Activated effector memory CD4-positive, alpha-beta T cell treated with Interleukin-2 at 50 U/mL for 16 hours (primary cell): ENCODE measurements at regions not wholly inside any gene's neighbourhood (a gene's known extent, or its start where the extent isn't known, plus 50 kb on each side); places are given as distances from the start of the nearest gene placed in this dataset.
"Not testable (repeated sequence)": the region's sequence is repeated elsewhere in the genome, so short reads cannot be mapped to it uniquely, and the experiment has no call there.

Experiments used
- DNase-seq: peaks from one replicate; pipeline ENCODE4 v3.0.0-alpha.2; 2020

DNA sequence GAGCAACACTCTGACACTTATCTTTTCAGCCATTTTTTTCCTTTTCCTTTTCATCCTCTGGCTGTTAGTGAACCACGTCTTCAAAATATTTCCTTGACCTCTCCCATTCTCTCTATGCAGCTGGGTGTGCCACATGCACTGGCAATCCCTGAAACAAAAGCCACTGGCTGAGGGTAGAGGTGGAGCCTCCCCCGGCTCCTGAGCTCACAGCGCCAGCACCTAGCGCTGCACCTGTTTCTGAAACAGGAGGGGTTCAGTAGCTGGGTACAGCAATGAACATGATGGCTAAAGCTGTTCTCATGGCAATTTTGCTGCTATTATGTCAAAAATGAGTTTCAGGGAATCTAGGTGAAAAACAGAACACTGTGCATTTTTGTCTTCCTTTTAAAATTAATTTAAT lies 314.7 kb upstream of the ATP10A start:
- DNase-seq: no peak

DNA sequence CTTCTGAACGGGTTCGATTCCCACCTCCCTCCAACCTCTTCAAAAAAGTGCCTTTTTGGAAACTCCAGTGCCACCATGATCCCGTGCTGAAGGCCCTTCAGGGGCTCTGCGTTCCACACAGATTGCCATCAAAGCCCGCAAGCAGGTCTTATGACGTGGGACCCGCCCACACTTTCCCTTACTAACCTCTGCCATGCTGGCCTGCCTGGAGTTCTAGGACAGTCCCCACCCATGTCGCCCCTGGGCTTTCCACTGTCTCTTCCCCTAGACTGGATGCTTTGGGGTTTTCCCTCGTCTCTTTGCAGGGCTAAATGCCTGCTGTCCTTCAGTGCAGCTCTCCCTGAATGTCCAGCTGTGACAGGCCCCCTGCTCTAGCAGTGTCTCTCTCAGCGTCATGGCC lies 313.7 kb upstream of the ATP10A start:
- DNase-seq: no peak

DNA sequence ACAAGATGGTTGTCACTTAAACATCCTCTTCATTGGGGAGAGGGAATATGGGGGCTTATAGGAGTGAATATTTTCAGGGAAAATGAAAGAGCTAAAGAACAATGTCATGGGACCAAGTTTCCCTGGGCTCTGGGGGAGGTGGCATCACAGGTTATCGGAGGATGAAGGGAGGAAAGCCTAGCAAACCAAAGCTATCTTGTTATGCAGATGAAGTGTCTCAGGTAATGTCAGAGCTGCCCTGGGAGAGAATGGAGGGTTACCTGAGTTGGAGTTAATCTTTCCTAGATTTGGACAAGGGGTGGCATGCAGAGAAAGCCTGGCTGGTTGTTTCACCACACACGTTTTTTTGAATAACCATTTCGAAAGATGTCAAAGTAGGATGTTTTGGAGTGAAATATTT lies 308.1 kb upstream of the ATP10A start:
- DNase-seq: no peak

DNA sequence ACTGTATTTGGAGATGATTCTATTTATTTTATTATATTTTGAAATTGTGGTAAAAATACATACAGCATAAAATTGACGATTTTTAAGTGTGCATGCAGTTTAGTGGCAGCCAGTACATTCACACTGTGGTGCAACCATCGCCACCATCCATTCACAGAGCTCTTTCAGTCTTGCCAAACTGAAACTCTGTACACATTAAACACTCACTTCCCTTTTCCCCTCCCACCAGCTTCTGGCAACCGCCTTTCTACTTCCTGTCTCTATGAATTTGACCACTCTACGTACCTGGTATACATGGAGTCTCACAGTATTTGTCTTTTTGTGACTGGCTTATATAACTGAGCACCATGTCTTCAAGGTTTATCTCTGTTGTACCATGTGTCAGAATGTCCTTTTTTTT lies 303.3 kb upstream of the ATP10A start:
- no peak for DNase-seq

DNA sequence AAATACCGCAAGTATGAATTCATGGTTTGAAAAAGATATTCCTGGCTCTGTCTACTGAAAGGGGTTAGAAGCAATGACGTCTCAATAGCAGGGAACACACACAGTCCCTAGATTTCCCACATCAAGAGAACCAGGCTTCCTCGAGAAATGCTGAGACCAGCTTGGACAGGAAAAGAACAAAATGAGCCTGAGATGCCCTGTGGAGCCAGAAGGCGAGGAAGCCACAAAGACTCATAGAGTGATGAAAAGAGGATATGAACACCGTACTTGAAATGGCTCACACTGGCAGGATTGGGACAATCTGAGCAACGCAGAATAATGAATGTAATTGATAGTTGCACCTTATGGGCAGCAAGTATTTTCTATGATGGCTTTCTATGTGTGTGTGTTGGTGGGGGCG lies 302.4 kb upstream of the ATP10A start:
- no peak for DNase-seq

DNA sequence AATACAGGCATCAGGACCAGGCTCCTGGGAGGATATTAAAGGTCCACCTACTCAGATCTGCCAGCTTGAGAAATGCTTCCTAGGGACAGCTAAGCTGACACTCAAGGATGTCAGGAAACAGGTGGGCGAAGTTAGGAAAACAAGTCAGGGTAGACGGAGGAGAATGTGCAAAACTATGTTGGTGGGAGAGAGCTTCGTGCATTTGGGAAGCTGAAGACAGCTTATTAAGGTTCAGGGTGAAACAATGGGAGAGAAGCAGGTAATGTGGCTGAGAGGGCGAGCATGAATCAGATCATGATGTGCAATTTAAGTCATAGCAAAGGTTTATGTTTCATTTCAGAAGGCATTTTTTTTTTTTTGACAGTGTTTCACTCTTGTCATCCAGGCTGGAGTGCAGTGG lies 297.2 kb upstream of the ATP10A start:
- DNase-seq: no peak

DNA sequence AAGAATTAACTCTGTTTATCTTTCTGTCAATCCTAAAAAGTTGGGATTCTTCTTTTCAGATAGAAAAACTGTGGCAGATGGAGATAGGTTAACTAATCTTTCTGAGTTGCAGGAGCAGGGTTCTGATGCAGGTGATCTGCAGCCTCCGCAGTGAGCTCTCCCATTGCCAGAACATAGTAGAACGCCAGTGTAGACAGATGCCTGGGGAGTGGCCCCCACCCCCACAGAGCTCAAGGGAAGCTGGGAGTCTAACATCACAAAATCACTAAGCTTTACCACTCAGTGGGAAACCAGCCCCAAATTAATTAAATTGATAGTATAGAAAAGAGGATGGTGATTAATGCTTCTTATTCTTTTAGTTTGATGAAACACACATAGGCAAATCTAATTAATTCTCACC lies 295.0 kb upstream of the ATP10A start:
- DNase-seq: no peak

DNA sequence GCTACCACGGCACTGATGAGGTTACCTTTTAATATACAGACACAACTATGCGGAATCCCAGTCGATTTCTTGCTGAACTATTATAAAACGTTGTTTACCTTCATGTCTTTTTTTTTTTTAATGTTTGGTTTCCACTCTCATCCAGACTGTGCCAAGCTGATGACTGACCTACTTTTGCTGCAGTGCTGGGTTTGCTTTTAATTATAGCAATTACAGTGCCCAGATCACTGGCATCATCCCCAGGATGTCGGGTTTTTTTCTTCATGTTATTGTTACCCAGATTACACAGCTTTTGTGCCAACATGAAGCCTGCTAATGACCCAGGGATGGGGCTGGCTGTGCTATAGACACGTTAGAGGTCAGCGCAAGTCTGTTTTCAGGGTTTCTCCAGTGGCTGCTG lies 294.0 kb upstream of the ATP10A start:
- DNase-seq: no peak

DNA sequence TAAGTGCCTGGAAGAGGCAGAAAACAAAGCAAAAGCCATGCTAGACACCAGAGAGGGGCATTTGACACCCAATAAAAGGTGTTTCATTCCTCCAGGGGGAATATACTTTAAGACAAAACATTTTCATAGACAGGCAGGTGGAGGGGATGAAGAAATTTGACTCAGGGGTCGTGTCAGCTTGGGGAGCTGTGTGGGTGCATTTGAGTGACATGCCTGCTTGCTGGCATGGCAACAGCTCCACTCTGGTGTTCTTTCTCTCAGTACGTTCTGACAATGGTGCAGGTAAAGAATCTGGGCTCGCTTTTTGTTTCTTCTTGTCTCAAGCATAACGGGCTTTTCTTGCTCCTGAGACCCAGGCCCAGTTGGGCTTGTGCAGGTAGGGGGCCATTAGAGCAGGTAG lies 292.9 kb upstream of the ATP10A start:
- DNase-seq: no peak

DNA sequence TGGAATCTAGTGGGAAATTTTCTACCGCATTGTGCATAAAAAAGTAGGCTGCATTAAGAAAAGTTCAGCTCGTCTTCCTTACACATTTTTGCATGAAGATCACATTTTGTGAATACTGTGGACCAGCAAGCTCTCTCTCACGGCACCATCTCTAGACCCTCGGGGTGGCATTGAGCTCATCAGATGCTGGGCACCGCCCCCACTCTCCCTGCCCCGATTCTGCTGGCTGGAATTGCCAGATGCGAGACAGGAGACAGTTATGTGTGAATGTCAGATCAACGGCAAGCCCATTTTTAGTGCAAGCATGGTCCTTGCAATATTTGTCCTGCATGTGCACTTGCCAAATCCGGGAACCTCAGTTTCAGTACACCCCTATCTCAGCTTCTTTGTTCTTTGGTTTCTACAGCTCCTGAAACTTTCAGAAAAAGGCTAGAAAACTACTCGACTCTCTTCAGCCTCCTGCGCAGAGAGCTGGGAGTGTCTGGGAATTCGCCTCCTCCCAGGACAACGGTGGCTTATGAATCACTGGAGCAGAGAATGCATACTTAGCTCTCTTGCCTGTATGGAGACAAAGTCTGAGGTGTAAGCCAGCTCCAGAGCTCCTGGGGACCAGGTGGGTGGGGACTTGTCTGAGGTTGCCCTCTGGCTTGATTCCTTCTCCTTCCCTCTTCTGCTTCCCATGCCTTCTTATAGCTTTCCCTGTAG lies 285.2 kb upstream of the ATP10A start:
- DNase-seq: no peak

DNA sequence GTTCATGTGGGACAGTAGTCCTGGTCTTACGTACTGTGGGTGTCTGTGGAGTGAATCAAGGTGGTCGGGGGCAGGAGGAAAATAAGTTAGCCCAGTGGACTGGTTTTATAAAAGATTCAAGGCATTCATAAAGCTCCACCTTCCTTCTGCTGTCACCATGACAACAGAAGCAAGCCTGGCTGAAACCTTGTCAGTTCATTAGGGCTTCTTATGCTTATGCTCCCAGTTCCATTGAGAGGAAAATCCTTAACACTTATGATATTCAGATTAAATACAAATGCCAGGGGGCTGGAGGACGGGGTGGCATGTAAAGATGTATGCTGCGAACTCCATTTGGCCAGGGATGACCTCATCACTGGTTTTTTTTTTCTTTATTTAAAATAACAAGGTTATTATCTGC lies 283.1 kb upstream of the ATP10A start:
- DNase-seq: no peak

DNA sequence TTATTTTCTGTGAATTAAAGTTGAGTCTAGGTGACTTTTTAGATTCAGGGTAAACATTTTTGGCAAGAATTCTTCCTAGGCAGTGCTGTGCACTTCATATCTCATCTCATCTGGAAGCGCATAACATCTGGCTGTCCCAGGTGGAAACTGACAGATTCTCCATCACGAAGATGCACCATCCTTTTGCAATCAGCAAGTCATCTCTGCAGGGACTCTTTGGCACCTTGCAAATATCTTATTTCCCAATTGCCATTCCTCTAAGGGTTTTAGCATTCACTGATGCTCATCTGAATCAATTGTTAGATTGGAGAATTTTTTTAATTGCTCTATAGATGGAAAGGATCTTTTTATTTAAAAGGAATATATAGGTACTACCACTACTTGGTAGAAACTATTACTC lies 282.7 kb upstream of the ATP10A start:
- DNase-seq: no peak

DNA sequence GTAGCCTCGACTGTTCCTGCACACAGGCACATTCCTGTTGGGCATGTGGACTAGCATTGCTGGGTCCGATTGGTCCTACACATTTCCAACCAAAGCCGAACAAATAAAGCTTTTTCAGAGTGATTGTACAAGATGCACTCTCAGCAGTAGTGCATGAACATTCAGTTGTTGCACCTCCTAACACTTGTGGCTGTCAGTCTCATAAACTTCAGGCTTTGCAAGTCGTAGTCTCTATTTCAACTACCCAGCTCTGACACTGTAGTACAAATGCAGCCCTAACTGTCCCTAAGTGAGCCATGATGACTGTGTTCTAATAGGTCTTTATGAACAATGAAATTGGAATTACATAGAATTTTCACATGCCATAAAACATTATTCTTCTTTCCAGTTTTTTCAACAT lies 281.7 kb upstream of the ATP10A start:
- no peak for DNase-seq

DNA sequence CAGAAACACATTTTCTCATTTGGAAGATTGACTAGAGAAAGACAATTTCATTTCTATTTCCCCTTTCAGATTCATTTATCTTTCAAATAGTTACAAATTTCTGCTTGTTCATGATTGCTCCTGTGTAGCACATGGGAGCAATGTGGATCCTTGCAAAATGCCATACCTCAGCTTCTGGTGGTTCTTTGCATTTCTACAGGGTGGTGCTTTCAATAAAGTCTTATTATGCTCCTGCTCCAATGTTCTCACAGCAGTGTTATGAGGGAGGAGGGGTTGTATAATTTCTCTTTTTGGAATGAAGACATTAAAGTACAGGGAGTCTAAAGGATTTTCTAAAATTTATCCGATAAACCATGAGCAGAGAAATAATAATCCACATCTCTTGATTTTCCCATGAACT lies 280.1 kb upstream of the ATP10A start:
- no peak for DNase-seq

DNA sequence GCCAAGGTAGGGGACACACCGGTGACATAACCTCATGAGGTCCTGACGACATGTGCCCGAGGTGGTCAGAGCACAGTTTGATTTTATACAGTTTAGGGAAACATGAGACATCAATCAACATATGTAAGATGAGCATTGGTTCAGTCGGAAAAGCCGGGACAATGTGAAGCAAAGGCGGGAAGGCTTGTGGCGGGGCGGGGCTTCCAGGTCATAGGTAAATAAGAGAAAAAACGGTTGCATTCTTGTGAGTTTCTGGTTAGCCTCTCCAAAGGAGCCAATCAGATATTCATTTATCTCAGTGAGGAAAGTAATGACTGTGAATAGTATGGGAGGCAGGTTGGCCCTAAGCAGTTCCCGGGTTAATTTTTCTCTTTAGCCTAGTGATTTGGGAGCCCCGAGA lies 271.7 kb upstream of the ATP10A start:
- no peak for DNase-seq

DNA sequence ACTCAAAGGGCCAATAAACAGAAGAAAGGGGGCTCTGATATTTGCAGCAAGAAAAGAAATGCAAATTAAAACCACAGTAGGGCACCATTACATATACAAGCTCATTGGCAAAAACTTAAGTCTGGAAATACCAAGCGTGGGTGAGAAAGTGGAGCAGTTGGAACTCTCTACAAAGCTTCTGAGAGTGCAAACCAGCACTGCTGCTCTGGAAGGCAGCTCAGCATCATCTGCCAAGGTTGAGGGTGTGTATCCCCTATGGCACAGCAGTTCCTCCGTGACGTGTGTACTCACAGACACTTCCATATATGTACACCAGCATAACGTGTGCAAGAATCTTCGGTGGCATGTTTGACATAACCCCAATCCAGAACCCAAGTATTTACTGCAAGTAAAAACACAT lies 271.0 kb upstream of the ATP10A start:
- no peak for DNase-seq

DNA sequence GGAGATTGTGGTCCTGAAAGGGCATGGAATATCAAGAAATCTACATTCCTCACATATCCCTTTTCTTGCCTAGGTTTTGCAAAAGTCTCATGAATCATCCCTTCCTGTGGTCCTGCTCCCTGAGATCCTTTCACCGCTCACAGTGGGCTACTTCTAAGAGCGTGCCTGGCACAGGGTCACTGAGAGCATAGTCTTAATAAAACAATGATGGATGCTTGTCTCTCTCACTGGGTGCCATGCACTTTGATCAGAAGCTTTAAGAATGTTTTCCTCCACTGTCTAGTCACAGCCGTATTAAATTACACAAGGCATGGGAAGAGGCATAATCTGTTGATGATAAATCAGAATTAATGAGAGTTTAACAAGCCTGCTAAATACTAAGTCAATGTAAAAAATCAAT lies 269.7 kb upstream of the ATP10A start:
- no peak for DNase-seq

DNA sequence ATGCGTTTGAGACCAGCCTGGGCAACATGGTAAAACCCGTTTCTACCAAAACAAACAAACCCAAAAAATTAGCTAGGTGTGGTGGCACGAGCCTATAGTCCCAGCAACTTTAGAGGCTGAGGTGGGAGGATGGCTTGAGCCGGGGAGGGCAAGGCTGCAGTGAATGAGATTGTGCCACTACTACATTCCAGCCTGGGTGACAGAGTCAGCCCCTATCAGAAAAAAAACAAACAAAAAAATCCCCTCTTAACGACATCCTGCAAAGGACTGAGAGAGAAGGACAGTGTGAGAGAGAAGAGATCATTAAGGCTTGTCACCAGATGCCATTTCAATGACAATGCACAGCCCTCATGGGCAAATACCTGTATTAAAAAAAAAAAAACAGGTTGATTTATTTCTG lies 266.7 kb upstream of the ATP10A start:
- no peak for DNase-seq

DNA sequence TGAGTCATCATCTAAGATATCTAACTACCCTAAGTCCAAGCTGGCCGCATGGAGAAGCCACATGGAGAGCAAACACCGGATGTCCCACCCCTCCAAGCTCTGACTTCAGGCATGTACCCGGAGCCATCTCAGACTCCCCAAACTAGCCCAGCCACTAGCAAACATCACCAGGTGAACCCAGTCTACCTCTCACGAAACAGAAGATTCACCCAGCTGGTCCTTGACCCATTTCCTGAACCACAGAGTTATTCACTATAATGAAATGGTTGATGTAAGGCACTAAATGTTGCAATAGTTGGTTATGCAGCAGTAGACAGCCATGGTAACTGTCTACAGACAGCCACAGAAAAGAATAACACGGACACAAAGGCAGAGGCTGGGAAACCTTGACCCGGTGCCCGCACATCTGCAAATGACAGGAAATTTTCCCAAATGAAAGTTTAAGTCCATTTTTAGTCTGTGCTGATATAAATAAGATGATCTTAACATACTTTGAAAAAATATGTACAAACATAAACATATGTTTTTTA lies 265.5 kb upstream of the ATP10A start:
- no peak for DNase-seq

DNA sequence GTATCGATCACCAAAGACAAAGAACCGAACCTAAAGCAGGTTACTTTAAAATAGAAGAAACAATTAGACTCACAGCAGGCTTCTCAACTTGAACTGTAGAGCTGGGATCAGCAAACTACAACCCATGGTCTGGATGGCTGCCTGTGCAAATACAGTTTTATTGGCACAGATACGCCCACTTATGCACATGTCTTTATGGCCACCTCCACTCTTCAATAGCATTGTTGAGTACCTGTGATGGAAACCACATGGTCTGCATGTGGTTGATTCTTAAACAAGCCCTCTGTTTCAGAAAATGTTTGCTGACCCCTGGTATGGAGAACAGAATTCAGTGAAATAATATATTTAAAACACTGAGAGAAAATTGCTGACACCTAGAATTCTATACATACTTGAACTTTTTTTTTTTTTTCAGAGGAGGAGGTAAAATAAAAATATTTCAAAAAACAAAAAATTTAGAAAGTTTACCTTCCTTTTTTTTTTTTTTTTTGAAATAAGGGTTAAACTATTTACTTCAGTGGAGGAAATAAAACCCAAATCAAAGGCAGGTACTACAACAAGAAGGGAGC lies 263.8 kb upstream of the ATP10A start:
- DNase-seq: no peak

DNA sequence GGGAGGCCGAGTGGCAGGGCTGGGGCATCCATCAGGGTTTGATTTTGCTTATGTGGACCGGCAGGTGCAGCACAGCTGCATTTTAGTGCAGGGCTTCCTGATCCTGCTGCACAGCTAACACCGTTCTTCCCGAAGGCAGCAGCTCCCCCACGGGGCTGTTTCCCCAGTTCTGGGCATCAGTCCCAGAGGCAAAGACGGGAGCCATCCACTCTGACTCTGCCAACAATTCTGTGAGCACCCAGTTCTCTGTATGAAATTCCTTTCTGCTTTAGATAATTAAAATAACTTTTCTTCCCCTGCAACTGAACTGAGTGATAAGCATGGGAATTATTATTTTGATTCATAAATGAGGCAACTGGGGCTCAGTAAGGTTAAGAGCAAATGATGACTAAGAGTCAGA lies 262.9 kb upstream of the ATP10A start:
- no peak for DNase-seq

DNA sequence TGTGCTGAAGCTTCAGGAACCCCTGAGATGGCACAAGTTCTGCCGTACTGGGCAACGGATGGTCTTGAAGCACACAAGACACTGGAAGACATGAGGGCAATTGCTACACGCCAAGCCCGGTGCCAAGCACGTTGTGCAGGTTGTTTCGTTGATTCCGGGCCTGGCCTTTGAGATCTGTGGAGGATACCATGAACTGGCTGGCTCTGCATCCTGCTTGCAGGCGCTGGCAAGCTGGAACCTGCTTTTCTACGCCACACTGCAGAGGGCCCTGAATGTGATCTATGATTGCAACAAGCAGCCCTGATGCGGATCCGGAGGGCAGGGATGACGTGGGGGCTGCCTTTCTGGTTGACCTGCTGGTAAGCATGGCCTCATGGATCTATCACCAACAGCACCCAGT lies 262.5 kb upstream of the ATP10A start:
- no peak for DNase-seq

DNA sequence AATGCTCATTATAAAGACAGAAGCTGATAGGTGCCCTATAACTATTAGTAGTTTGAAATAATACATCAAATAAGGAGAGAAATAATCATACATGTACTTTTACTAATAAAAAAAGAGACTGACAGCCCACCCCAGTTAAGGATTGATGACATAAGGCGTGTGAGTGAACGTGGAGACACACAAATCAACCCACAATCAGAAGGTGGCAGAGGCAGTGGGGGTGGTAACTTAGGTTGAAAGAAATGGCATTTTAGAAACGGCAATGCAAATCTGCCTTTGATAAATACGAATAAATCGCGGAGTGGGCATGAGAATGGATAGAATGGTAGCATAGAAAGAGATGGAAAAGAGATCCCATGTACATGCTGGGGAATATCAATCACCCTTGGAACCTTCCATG lies 256.2 kb upstream of the ATP10A start:
- no peak for DNase-seq

DNA sequence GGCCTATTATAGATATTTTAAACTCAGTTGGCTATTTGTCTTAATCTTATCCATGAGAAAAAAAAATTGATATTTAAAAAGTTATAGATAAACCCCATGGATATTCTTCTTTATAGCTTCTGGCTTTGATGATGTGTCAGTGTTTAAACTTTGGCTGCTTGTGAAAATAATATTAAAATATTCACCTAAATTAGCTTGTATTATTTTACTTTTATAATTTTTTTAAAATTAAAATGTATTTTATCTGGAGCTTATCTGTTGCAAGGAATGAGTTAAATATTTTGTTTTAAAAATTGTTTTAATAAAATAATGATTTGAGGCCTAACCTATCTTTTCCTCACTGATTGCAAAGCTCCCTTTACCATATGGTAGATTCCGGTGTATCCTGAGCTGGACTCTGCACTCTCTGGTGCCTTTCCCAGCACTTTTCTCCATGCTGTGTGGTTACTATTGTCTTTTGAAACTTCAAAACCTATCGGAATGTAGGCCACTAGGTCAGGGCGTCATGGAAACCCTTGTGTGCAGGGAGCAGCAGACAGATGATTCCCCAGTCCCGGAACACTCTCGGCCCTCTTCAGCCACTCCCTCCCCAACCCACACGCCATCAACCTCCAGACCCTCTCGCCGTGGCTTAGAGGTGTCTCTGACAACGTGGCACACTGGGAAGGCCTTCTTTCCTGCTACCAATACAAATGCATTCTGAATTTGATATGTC lies 252.3 kb upstream of the ATP10A start:
- no peak for DNase-seq

DNA sequence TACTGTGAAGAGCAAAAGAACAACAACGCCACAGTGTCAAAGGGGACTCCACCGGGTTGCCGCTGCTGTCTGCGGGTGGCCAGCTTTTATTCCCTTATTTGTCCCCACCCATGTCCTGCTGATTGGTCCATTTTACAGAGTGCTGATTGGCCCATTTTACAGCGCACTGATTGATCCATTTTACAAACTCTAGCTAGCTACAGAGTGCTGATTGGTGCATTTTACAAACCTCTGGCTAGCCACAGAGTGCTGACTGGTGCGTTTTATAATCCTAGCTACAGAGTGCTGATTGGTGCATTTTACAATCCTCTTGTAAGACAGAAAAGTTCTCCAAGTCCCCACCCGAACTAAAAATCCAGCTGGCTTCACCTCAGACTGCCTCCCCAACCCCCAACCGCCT lies 251.0 kb upstream of the ATP10A start:
- not testable (repeated sequence) for DNase-seq
